AG09319 (cell line): ENCODE measurements at regions not wholly inside any gene's neighbourhood (a gene's known extent, or its start where the extent isn't known, plus 50 kb on each side); places are given as distances from the start of the nearest gene placed in this dataset.

Experiments used
- DNase-seq: peaks from one replicate; pipeline ENCODE4 v3.0.0-alpha.2; 2010; ENCODE audit warnings: low read depth; ENCODE audit errors: extremely low read depth
- CTCF ChIP-seq: IDR thresholded peaks from 2 replicates; pipeline ENCODE4 v1.5.1; 2011; ENCODE audit warnings: low read depth, mild to moderate bottlenecking, inconsistent platforms, low read length, moderate library complexity

GRCh38 chr4:177204126-177204525 is 105.5 kb upstream of the NEIL3 start:
- no peak for TF ChIP-seq CTCF
- DNase-seq: no peak

DNA sequence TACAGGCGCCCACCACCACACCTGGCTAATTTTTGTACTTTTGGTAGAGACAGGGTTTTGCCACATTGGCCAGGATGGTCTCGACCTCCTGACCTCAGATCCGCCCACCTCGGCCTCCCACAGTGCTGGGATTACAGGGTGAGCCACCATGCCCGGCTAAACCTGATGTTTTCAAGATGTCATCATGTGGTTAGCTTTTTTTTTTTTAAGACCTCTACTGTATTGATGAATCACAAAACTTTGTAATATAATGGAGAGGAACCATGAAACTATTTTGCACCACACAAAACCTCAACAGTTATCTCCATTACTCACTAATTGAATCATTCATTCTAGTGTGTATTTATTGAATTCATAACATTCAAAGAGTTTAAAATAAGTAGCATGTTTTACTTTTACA is 94.7 kb upstream of the NEIL3 start:
- DNase-seq: no peak
- no peak for TF ChIP-seq CTCF

GRCh38 chr4:177220376-177220775 is 89.3 kb upstream of the NEIL3 start:
- no peak for TF ChIP-seq CTCF
- DNase-seq: no peak

- no peak for TF ChIP-seq CTCF
- DNase-seq: no peak
These were observed 86.9 kb upstream of the NEIL3 start for GRCh38 chr4:177222781-177223180.

- no peak for TF ChIP-seq CTCF
- DNase-seq: no peak
These were observed 84.1 kb upstream of the NEIL3 start for GRCh38 chr4:177225605-177226004.

DNA sequence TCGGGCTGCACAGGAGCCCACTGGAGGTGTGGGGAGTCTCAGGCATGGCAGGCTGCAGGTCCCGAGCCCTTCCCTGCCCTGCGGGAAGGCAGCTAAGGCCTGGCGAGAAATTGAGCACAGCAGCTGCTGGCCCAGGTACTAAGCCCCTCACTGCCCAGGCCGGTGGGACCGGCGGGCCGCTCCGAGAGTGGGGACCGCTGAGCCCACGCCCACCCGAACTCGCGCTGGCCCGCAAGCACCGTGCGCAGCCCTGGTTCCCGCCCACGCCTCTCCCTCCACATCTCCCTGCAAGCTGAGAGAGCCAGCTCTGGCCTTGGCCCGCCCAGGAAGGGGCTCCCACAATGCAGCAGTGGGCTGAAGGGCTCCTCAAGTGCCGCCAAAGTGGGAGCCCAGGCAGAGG is 82.0 kb upstream of the NEIL3 start:
- no peak for TF ChIP-seq CTCF
- no peak for DNase-seq

GRCh38 chr4:177228599-177228998 is 81.1 kb upstream of the NEIL3 start:
- no peak for TF ChIP-seq CTCF
- DNase-seq: no peak

DNA sequence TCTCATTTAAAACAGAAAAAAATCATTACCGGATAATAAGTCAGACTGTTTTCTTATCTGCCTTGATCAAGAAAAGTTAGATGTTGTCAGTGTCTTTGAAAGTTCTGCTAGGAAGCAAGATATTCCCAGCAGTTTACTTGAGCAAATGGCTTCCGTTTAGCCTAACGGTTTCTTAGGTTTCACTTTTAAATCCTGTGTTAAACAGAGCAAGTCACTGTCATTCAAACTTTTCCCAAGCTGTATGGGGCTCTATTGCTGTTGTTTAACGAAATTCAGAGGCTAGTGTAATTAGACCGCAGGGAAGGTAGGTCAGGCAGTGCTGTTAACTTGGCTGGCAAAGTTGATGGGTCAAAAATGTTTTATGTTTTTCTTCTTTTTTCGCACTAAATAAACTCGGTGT is 80.3 kb upstream of the NEIL3 start:
- no peak for TF ChIP-seq CTCF
- DNase-seq: no peak
